ENCODE measurements at regions not wholly inside any gene's neighbourhood (a gene's known extent, or its start where the extent isn't known, plus 50 kb on each side); places are given as distances from the start of the nearest gene placed in this dataset.

- no peak for TF ChIP-seq CTCF (IDR thresholded peaks at IDR 0.05)
- no peak for TF ChIP-seq POLR2A (IDR thresholded peaks at IDR 0.05)
- TF ChIP-seq EP300 (IDR thresholded peaks at IDR 0.05; ENCODE audit: low read depth) = no peak
These were observed 85.2 kb upstream of the PRDM1 start for GRCh38 chr6:106000935-106001334.

All from transverse colon (tissue), 3 donors.